ENCODE measurements at regions not wholly inside any gene's neighbourhood (a gene's known extent, or its start where the extent isn't known, plus 50 kb on each side); places are given as distances from the start of the nearest gene placed in this dataset.

DNA sequence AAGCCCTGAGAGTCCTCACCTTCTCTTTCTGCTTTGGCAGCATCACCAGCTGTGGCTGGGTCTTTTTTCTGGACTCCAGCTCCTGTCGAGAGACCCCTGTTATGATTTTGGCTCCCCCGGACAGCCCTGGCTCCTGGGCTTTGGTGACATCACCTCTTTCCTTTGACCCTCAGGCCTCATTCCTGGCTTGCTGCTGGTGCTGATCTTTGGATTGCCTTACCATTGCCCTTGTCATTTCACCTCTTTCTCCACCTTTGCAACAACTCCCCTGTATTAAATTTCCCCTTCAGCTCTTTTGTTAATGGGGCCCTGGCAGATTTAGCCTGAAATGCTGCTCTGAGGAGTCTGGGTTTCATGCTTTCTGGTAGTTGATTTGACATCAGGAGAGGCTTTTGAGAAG lies 322.8 kb downstream of the ZSWIM6 start:
- no peak for DNase-seq

DNA sequence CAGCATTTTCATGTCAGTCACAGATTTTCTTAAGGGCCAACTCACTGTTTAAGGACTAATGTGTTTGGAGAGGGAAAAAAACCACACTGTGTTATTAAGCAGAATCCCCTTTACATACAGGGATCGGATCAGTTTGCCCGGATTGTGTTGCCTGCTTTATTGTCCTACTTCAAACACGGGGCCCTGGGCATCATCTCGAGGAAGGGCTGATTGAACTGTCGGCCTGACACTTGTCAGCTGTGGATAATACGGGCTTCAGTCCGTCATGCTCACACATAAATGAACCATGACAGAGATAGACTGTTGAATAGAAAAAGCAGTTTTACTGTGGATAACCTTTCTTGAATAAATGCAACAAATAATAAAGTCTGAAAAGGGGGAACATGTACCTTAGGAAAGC lies 325.0 kb downstream of the ZSWIM6 start:
- DNase-seq, result no peak

- DNase-seq, result no peak
Measured at GRCh38 chr5:61657686-61658085, 325.6 kb downstream of the ZSWIM6 start.

DNA sequence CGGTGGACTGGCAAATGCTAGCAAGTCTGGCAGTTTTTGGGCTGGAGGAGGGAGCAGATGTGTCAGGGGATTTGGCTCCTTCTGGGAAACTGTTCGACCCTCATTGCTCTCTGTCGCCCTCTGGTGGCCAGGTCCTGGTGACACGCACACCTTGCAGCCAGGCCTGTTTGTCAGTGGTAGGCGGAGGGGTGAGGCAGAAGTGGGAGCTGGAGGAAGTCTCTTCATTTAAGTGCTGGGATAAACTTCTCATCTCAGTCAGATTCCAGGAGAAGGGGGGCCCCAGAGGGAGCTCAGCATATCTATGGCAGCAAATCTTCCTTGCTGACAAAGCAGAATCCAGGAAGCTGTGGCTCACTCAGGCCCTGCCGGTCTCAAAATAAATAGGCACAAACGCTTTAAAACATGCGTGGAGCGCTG lies 326.5 kb downstream of the ZSWIM6 start:
- DNase-seq, result peak; percentile 75

DNA sequence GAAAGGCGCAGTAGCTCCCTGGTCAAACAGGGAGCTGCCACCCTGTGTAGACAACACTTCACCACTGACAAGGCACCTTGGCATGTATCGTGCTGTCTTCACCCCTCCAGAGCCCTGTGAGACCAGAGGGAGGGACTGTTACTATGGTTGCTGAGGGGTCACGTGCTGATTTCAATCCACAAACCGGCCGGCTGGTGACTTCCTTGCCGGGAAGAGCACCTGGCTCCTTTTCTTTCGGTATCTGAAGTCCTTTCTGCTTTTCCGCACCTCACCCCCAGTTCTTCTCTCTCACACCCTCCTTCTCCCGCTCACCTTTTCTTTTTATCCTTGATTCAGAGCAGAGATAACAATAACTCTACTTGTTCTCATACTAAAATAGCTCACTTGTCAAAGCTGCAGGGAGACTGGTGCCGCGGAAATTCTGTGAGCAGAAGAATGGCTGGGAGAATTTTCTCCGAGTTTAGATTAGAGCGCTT lies 327.2 kb downstream of the ZSWIM6 start:
- no peak for DNase-seq

DNA sequence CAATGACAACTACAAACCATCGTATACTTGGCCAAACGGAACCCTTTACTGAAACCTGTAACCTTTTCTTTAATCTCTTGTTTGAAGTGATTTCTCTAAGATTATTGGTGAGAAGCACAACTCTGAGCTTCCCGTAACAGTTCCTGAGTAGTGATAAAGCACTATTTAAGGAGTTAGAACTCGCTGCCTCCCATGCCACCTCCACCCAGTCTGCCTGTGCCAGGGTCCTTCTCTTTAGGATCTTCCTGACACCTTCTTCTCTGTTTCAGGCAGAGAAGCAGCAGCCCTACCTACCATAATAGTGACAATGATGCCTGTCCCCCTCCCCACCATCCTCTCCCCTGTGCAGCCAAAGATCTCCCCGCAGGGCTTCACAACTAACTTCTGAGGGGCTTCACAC lies 330.6 kb downstream of the ZSWIM6 start:
- no peak for DNase-seq

DNA sequence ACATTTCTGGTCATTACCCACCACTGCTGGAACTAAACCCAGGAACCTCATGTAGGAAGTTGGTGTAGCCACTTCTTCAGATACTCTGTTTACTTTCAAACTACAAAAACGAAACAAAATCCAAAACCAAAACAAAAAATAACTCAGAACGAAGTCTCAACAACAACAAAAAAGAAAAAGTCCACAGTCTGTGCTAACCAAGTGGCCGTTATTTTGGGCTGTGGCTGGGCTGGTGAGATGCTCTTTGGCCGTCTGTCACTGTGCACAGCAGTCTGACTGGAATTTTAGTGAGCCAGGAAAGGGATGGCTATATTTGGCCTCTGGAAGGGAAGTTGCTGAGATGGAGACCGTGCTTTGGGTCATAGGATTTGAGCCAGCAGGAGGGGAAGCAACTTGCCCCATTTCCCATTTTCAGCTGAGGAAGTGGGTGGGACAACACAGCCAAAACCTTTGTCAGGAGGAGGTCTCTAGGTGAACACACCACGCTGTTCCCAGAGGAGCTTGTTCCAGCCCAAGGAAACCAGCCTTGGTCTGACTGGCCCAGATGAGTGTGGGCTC lies 334.1 kb downstream of the ZSWIM6 start:
- DNase-seq, result no peak

DNA sequence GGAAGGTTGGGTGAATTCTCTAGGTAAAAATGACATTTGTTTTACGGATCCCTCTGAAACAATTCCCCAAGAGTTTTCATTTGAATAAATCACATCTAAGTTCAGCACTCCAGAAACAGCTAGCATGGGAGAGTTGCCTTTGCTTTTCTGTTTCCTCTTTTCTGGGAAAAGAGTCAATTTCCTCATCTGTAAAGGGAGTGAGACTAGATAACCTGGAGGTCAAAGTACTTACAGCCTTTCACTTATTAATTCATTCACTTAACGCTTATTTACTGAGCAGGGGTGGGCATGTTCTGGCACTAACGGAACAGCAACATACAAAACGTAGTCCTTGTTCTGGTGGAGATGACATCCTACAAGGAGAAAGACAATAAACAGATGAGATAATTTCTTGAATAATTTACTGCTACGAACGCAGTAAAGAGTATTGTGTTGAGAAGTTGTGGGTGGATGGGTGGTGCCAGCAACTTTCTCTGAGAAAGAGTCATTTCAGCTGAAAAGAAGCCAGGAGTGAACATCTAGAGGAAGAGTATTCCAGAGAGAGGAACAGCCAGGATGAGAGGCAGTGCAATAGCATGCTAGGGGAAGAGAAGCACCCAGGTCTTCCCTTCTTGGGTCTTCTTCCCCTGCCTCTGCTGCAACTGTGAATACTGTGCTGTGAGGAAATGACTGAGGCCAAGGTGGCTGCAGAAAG lies 335.6 kb downstream of the ZSWIM6 start:
- no peak for DNase-seq

DNA sequence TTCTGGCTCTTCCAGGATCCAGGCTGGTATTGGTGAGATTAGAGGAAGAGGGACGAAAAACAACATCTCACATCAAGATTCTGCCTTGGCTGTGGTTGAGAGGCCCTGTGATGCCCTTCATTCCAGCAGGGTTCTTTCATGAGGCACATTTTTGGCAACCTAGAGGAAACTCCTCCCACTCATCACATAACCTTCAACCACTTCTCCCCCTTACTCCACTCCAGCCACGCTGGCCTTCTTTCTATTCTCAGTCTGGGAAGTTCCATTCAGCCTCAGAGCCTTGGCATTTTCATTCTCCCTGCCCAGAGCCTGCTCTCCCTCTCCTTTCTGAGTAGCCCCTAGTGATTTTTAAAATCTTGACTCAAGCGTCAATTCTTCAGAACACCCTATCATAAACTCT lies 337.5 kb downstream of the ZSWIM6 start:
- no peak for DNase-seq

DNA sequence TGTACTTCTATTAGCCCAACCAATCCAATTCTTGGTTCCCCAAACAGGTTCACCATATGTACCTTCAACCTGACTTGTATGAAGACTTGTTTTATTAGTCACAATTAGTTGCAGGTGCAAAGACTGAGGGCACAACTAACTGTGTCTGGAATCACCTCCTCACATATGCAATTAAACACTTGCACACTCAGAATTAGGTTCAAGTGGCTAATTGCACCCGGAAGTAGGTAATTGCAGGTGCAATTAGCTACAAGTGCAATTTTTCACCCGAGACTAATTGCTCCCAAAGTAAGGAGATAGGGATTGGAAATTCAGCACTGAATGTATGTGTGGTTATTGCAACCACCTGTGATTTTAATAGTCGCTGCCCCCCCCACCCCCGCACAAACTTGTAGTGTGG lies 338.9 kb downstream of the ZSWIM6 start:
- DNase-seq, result no peak

DNA sequence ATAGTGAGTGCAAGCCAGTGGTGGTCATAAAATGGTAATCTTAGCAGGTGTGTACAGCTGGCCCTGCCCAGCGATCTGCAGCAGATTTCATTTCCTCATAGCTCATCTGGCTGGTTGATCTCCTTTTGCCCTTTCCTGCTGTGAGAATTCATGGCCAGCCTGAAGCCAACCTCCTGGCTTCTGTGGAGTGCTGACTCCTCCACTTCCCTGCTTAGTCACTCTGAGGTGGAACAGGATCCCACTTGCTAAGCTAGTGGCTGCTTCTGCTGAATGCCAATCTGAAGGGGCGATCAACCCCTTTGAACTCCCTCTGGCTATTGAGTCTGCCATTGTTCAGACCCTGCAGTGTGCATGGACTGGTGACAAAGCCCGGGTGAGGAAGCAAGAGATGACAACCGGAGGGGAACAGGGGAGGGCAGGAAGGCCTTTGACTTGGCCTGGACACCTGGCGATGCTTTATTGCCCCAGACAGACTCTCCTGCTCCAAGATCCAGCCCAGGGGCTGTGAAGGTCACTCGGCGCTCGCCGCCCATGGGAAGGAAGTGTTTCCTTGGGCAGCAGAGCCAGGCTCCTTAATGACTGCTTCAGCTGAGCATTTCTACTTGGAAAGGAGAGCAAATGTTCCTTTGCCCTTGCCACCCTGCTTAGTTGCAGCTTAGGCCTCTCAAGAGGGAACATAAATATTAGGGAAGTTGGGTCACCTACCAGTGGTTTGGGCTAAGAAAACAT lies 341.1 kb downstream of the ZSWIM6 start:
- peak; percentile 9 for DNase-seq

DNA sequence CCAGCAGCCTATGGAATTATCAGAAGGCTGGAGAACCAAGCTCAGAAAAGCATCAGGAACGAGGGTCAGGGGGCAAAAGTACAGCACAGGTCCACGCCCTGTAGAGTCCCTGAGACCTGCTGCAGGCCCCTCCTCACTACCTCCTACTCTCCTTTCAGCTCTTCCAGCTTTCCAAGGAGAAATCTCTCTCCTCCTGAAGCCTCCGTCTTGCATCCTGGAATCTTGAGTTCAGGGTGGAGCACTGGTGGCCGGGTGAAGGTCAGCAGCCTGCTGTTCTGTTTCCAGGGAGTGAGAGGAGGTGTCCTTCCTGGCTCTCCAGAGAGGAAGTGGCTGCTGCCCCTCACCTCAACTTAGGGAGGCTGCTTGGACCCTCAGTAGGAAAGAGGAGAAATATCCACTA lies 342.3 kb downstream of the ZSWIM6 start:
- DNase-seq, result no peak

DNA sequence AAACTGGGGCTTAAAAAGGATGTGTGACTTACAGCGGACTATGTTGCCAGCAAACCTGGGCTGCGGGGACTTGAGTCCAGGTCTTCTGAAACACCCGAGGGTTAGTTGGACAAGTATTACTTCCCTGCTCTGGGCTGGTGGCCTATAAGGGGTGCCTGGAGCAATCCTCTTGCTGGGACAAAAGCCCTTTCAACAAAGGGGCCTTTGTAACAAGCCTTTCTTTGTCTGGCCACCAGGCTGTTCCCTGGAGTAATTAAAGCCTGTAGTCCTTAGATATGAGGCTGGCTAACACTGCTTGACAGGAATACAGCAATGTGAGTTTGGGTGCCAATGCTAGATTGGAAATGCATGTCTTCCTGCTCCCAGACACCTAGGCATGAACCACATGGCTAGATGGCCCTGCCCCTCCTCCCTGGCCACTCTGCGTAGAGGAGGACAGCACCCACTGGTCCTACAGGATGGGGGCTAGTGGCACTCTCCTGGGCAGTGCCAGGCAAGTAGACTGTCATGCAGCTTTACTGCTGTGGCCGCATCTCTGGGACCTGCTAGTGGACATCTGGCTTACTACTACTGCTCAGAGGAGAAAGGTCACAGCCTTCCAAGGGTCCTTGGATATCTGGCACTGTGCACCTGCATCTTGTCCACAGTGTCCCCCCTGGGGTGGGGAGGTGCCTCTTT lies 343.1 kb downstream of the ZSWIM6 start:
- peak; percentile 10 for DNase-seq

- no peak for DNase-seq
Measured at GRCh38 chr5:61677220-61677619, 345.2 kb downstream of the ZSWIM6 start.

DNA sequence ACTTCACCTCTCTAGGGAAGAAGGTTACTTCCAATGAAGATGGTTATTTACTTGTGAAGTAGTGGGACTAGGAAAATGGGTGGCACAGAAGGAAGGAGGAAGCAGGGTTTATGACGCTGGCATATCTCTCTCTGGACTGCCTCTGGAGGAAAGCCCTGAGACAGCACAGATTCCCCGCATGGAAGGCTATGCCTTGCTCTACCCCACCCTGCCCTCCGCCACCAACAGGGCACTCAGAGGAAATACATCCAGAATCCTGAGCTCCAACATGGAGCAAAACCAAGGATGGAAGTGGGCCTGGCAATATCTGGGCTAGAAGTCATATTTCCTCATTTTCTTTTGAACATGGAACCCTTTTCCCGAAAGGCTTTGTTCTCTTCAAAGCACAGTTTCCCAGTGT lies 346.9 kb downstream of the ZSWIM6 start:
- no peak for DNase-seq

DNA sequence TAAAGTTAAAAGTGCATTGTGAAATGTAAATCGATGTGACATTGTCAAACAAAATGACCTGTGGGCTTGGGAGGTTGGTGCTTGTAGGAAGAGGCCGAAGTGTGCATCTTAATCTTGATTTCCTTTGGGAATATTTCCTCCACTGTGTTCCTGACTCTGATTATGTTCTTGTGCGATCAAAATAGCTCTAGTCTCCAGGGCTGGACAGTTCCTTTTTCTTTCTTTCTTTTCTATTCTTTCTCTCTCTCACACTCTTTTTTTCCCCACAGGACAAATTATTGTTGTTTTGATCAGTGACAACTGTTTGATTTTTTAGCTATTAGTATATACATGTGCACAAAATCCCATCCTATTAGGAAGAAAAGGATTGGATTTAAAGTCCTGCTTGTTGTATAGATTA lies 347.5 kb downstream of the ZSWIM6 start:
- no peak for DNase-seq

DNA sequence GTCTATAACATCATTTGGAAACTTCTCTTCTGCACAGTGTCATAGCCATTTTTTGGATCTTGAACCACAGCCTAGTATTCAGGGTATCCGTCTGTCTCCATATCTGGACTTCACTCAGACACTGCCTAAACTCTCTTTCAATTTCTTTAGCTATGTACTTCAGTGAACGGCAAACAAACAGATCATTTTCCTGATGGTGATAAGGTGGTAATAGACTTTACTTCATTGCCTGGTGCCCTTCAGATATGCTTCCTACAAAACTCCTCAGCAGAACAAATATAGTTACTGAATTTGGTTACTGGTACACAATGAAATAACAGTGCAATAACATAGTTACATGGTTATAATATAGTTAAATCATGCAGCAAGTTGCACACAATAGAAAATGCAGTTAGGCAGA lies 348.2 kb downstream of the ZSWIM6 start:
- no peak for DNase-seq

GRCh38 chr5:61683148-61683547 lies 351.1 kb downstream of the ZSWIM6 start:
- no peak for DNase-seq

DNA sequence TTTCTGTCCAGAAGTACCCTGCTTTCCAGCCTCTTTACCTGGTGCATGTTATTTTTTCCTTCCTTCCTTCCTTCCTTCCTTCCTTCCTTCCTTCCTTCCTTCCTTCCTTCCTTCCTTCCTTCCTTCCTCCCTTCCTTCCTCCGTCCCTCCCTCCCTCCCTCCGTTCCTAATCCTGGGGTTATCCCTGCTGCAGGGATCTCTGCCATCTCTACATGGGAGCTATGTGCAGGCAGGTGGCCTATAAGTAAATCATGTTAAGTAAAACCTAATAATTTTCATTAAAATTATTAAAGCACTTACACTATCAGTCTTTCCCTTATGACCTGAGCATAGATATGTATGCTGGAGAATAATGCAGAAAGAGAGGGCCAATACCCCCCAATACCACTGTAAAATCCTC lies 351.9 kb downstream of the ZSWIM6 start:
- DNase-seq, result no peak

DNA sequence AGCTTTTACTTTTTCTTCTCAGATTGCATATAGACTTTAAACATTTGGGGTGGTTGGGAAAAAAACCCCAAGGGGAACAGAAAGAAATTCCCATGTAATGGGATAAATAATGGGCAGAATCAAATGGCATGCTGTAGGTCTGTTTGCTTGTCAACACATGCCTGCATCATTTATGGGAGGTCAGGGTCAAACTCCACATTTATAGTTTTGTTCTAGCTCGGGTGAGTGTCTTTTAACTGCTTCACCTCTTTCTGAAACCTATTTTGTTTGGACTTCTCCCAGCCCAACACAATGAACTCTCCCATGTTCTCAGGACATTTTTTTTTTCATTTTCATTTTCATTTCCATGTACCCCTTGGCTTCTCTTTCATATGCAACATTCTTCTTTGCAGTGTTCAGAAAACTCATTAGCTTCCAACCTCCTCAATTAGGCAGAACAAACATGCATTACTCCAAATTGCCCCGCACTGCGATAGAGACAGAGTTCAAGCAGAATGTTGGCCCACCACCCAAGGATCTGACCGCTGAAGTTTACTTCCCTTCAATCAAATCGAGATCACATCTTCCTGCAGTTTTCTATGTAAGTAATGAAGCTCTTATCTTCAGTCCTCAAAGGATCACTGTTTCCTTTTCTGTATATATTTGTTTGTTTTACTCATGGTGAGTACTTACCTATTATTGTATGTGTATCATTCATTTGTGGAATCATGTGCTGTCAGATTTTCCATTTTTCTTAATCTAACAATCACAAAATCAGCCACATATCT lies 354.6 kb downstream of the ZSWIM6 start:
- DNase-seq, result no peak

DNA sequence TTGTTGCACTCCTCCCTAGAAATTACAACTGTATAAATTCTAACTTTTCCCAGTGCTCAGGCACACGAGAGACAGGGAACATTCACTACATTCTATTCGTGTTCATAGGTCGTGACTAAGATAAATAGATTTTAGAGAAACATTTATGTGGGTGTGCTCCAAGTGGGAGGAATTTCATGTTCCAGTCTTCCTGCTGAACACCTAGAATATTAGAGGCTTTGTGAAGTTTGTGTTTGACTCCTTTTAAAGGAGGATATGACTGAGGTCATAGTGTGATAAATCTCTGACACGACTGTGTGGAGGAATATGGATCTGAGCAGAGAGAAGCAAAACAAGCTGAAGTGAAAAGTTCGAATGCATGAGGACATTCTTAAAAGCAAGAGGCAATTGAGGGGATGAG lies 355.3 kb downstream of the ZSWIM6 start:
- DNase-seq, result no peak

DNA sequence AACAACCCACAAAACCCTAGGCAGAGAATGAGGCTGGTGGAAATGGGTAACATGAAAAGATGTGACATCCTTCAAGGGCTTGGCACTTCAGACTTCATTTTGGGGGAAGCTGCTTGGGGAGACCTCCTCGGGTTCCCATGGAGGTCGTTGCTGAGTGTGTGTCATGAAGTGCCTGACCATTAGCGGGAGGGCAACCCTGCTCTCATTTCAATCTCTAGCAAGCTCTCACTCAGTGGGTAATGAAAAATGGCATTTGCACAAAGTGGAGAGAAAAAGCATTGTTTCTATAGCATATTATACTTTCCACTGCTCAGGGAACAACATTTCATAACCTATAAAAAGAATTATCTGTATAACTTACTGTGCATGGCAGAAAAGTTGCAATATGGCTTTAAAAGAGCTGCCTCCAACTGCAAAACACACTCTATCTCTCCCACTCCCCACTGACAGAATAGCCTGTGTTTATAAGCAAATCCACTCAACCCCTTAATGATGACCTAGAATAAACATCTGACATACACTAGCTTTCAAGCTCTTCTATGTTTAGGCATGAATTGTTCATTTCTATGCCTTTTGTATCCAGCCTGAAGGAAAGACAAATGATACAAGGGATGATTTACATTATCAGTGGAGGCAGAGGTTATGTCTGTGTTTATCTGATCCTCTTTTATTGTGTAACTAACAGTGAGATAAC lies 357.2 kb downstream of the ZSWIM6 start:
- no peak for DNase-seq

All from fibroblast of upper back skin (primary cell).